Gastroesophageal sphincter (tissue), 3 donors: ENCODE measurements at regions not wholly inside any gene's neighbourhood (a gene's known extent, or its start where the extent isn't known, plus 50 kb on each side); places are given as distances from the start of the nearest gene placed in this dataset.

Source experiments
- POLR2A ChIP-seq, 2 donors: fragments of 450-650 bp; IDR thresholded peaks; one replicate each; pipeline ENCODE4 v1.6.1; 2017; ENCODE audit warnings: antibody characterized with exemption in 2 of 2, mild to moderate bottlenecking in 2 of 2, moderate library complexity in 1 of 2
- TF ChIP-seq, protein P1 (sequence below), 4 experiments: fragments of 200-600 bp in 2 of 4; fragments of 450-650 bp in 2 of 4; sonication (generic) in 1 of 4; IDR thresholded peaks; one replicate each; pipeline ENCODE4 v1.5.1; 2017 to 2019; ENCODE audit warnings: antibody characterized with exemption in 4 of 4, mild to moderate bottlenecking in 2 of 4, moderate library complexity in 2 of 4

GRCh38 chr20:19872001-19872400 is 113.9 kb downstream of the RIN2 start:
- no peak for TF ChIP-seq POLR2A (IDR thresholded peaks at IDR 0.05)
- TF ChIP-seq, protein P1, sequence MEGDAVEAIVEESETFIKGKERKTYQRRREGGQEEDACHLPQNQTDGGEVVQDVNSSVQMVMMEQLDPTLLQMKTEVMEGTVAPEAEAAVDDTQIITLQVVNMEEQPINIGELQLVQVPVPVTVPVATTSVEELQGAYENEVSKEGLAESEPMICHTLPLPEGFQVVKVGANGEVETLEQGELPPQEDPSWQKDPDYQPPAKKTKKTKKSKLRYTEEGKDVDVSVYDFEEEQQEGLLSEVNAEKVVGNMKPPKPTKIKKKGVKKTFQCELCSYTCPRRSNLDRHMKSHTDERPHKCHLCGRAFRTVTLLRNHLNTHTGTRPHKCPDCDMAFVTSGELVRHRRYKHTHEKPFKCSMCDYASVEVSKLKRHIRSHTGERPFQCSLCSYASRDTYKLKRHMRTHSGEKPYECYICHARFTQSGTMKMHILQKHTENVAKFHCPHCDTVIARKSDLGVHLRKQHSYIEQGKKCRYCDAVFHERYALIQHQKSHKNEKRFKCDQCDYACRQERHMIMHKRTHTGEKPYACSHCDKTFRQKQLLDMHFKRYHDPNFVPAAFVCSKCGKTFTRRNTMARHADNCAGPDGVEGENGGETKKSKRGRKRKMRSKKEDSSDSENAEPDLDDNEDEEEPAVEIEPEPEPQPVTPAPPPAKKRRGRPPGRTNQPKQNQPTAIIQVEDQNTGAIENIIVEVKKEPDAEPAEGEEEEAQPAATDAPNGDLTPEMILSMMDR (IDR thresholded peaks at IDR 0.05) = no peak
